ENCODE measurements at regions not wholly inside any gene's neighbourhood (a gene's known extent, or its start where the extent isn't known, plus 50 kb on each side); places are given as distances from the start of the nearest gene placed in this dataset.

- no peak for TF ChIP-seq GATA3 (IDR thresholded peaks at IDR 0.05; ENCODE audit: low read depth, low read length)
- no peak for TF ChIP-seq GATA2 (IDR thresholded peaks at IDR 0.05; ENCODE audit: low read depth, low read length)
Measured at GRCh38 chr5:92514896-92515295, 1066.1 kb downstream of the NR2F1-AS1 start.
